ENCODE measurements at regions not wholly inside any gene's neighbourhood (a gene's known extent, or its start where the extent isn't known, plus 50 kb on each side); places are given as distances from the start of the nearest gene placed in this dataset.
A peak's percentile ranks its signal among the peaks of the same experiment; 100 is the strongest.

GRCh38 chr11:121740902-121741301, 288.1 kb upstream of the SORL1-AS1 start:
- TF ChIP-seq CTCF (IDR thresholded peaks at IDR 0.05; ENCODE audit: low read depth, low read length) = no peak
- H3K27me3 ChIP-seq = no peaks in the 10 kb centered on the region
- peaks cover 17% of the 10 kb centered on the region for H3K4me1 ChIP-seq

GRCh38 chr11:121733858-121734257, 281.1 kb upstream of the SORL1-AS1 start:
- Histone ChIP-seq H3K9me3 (no peaks in the 10 kb centered on the region), H3K36me3 (no peaks in the 10 kb centered on the region), H3K4me1 (peaks cover 4% of the 10 kb centered on the region; the same call in 1 of the 2 replicates), H3K4me3 (ENCODE audit: low read depth, low read length) (no peak overlapping the region), H3K27me3 (no peaks in the 10 kb centered on the region)
- DNase-seq = no peak
- TF ChIP-seq CTCF (IDR thresholded peaks at IDR 0.05; ENCODE audit: low read depth, low read length) = no peak

More at GRCh38 chr11:121740902-121741301, 288.1 kb upstream of the SORL1-AS1 start:
- Histone ChIP-seq H3K4me3 (ENCODE audit: low read depth, low read length) (no peak overlapping the region), H3K9me3 (no peaks in the 10 kb centered on the region), H3K36me3 (no peaks in the 10 kb centered on the region)
- no peak for DNase-seq

- Histone ChIP-seq H3K9me3 (no peaks in the 10 kb centered on the region), H3K4me3 (ENCODE audit: low read depth, low read length) (no peak overlapping the region), H3K27me3 (no peaks in the 10 kb centered on the region), H3K4me1 (no peaks in the 10 kb centered on the region; the same call in 1 of the 2 replicates), H3K36me3 (no peaks in the 10 kb centered on the region)
- no peak for TF ChIP-seq CTCF (IDR thresholded peaks at IDR 0.05; ENCODE audit: low read depth, low read length)
- DNase-seq = no peak
Measured at GRCh38 chr11:121727942-121728341, 275.2 kb upstream of the SORL1-AS1 start.

DNA sequence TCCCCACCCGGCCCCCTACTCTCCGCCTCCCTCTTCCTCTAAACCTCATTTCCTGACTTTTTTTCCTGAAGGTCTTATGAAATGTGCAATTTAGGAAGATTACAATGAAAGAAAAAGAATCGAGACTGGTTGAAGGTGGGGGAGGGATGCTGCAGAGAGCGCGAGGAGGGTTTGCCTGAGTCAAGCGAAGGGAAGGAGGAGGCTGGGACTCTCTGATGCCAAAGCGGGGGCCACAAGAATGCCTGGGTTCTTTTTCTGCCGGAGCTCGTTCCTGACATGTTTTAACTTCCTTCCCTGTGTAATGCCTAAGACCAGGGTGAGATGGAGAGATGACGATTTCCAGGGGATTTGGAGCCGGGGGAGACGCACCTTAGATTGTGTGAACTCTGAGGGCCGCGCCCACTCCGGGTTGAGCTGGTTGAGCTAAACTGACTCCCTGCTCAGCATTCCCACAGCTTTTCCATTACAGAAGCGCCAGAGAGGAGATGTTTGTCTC, 270.5 kb upstream of the SORL1-AS1 start:
- Histone ChIP-seq H3K9me3 (no peaks in the 10 kb centered on the region), H3K36me3 (no peaks in the 10 kb centered on the region), H3K4me1 (peaks cover 4% of the 10 kb centered on the region; the same call in 1 of the 2 replicates), H3K27me3 (no peaks in the 10 kb centered on the region), H3K4me3 (ENCODE audit: low read depth, low read length) (peak overlapping the region; percentile 58)
- no peak for TF ChIP-seq CTCF (IDR thresholded peaks at IDR 0.05; ENCODE audit: low read depth, low read length)
- peak; percentile 58 for DNase-seq

GRCh38 chr11:121722431-121723245, 269.9 kb upstream of the SORL1-AS1 start:
- peak; percentile 92 for DNase-seq
- H3K27me3 ChIP-seq = no peaks in the 10 kb centered on the region
- no peaks in the 10 kb centered on the region for H3K9me3 ChIP-seq
- H3K4me3 ChIP-seq (ENCODE audit: low read depth, low read length) = peak overlapping the region; percentile 58
- H3K4me1 ChIP-seq = peaks cover 4% of the 10 kb centered on the region; the same call in 1 of the 2 replicates
- no peaks in the 10 kb centered on the region for H3K36me3 ChIP-seq
- 0 out of 2 replicates have a peak, but pooled peaks have one; percentile 16 for TF ChIP-seq CTCF (IDR thresholded peaks at IDR 0.05; ENCODE audit: low read depth, low read length)

DNA sequence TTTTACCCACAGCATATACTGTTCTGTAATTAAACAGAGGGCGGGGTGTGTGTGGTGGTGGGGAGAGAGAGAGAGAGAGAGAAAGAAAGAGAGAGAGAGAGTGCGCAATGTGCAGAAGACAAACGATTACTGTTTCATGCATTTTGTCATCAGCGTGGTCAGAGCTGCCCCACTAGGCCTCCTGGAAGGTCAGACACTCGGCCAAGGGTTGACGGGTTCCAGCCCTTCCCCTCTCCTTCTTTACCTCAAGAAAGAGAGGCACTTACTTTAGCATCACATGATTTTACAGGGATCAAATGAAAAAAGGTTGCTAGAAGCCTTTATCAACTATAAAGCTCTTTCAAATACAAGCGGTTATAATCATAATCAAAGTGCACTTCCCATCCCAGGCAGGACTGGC, 269.2 kb upstream of the SORL1-AS1 start:
- no peak for DNase-seq
- Histone ChIP-seq H3K9me3 (no peaks in the 10 kb centered on the region), H3K4me3 (ENCODE audit: low read depth, low read length) (peak overlapping the region; percentile 58), H3K4me1 (peaks cover 4% of the 10 kb centered on the region; the same call in 1 of the 2 replicates), H3K36me3 (no peaks in the 10 kb centered on the region), H3K27me3 (no peaks in the 10 kb centered on the region)
- no peak for TF ChIP-seq CTCF (IDR thresholded peaks at IDR 0.05; ENCODE audit: low read depth, low read length)
